Body of pancreas (tissue), 4 donors: ENCODE measurements at regions not wholly inside any gene's neighbourhood (a gene's known extent, or its start where the extent isn't known, plus 50 kb on each side); places are given as distances from the start of the nearest gene placed in this dataset.

Experiments
- ATAC-seq: fragments of 150-250 bp; one replicate; pipeline ENCODE4 v1.9.1; 2016
- DNase-seq, 4 donors: peaks; one replicate each; pipeline ENCODE4 v3.0.0-alpha.2; 2019
- H3K27ac ChIP-seq, 4 donors: fragments of 200-600 bp; sonication (generic); 1 replicate in 3 of 4; 2 replicates in 1 of 4; pipeline versions ENCODE4 v1.5.1 to v1.6.1; 2016 to 2019; ENCODE audit warnings: mild to moderate bottlenecking in 1 of 4, mixed read lengths in 1 of 4, moderate library complexity in 1 of 4
- H3K27me3 ChIP-seq, 2 donors: fragments of 200-600 bp; sonication (generic); one replicate each; pipeline ENCODE4 v1.6.0; 2016; ENCODE audit warnings: mild to moderate bottlenecking in 1 of 2
- H3K36me3 ChIP-seq, 2 donors: fragments of 200-600 bp; sonication (generic); replicated peaks in 1 of 2; 2 replicates each; pipeline ENCODE4 v1.5.1; 2016; ENCODE audit warnings: low read depth in 2 of 2; ENCODE audit not compliant: insufficient read depth in 1 of 2
- H3K4me1 ChIP-seq: fragments of 200-600 bp; sonication (generic); one replicate; pipeline ENCODE4 v1.6.0; 2016
- H3K4me3 ChIP-seq, 2 donors: fragments of 200-600 bp; sonication (generic); 1 replicate in 1 of 2; 2 replicates in 1 of 2; pipeline ENCODE4 v1.5.1; 2016 to 2019
- H3K9me3 ChIP-seq, 3 donors: fragments of 200-600 bp; sonication (generic); 1 replicate in 2 of 3; 2 replicates in 1 of 3; pipeline ENCODE4 v1.5.1; 2016
- POLR2A ChIP-seq, 3 donors: fragments of 450-650 bp; IDR thresholded peaks; one replicate each; pipeline ENCODE4 v1.6.1; 2016; ENCODE audit warnings: antibody characterized with exemption in 3 of 3, mild to moderate bottlenecking in 2 of 3
- WGBS, 2 donors: methylation state at CpG; one replicate each; pipeline ENCODE4 v1.1.5; 2017; 5-methylcytosine and 5-hydroxymethylcytosine counted together
- intact Hi-C: fragments of 100-400 bp; cut with DNase I; formaldehyde crosslinking; loops from one replicate; pipeline ENCODE4 v1.15.1; 2023
- TF ChIP-seq, protein P1 (sequence below), 7 experiments: fragments of 450-650 bp in 4 of 7; fragments of 200-600 bp in 3 of 7; sonication (generic) in 3 of 7; IDR thresholded peaks; one replicate each; pipeline ENCODE4 v1.5.1; 2016 to 2019; ENCODE audit warnings: antibody characterized with exemption in 7 of 7

DNA sequence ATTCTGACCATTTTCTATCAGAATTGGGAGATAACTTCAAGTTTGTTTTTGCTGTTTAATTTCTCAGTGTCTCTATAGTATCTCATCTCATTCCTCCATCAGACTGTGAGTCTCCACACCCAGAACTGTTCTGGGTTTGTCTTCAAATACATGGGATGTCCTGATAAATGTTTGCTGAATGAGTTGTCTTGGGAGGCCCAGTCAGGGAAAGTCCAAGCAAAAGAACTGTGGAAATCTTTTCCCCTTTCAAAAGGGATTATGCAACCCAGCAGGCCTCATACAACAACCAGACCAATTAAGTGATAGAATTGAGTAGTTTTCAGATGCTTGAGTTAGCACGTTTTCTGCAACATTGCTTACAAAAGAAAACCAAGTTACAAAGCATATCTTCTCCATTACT lies 324.4 kb downstream of the BRINP1 start:
- Histone ChIP-seq H3K27ac (no peak overlapping the region), H3K27me3 (no peaks in the 10 kb centered on the region), H3K9me3 (no peaks in the 10 kb centered on the region), H3K4me1 (no peaks in the 10 kb centered on the region), H3K36me3 (no peaks in the 10 kb centered on the region), H3K4me3 (no peak overlapping the region)
- intact Hi-C loops = no loop called here
- ATAC-seq = no peak
- whole genome bisulfite sequencing, 2 donors = 19 to 21% methylated on average over 1 of the region's 1 CpG
- DNase-seq = no peak
- TF ChIP-seq POLR2A (IDR thresholded peaks at IDR 0.05) = no peak
- TF ChIP-seq, protein P1, sequence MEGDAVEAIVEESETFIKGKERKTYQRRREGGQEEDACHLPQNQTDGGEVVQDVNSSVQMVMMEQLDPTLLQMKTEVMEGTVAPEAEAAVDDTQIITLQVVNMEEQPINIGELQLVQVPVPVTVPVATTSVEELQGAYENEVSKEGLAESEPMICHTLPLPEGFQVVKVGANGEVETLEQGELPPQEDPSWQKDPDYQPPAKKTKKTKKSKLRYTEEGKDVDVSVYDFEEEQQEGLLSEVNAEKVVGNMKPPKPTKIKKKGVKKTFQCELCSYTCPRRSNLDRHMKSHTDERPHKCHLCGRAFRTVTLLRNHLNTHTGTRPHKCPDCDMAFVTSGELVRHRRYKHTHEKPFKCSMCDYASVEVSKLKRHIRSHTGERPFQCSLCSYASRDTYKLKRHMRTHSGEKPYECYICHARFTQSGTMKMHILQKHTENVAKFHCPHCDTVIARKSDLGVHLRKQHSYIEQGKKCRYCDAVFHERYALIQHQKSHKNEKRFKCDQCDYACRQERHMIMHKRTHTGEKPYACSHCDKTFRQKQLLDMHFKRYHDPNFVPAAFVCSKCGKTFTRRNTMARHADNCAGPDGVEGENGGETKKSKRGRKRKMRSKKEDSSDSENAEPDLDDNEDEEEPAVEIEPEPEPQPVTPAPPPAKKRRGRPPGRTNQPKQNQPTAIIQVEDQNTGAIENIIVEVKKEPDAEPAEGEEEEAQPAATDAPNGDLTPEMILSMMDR (IDR thresholded peaks at IDR 0.05) = no peak

DNA sequence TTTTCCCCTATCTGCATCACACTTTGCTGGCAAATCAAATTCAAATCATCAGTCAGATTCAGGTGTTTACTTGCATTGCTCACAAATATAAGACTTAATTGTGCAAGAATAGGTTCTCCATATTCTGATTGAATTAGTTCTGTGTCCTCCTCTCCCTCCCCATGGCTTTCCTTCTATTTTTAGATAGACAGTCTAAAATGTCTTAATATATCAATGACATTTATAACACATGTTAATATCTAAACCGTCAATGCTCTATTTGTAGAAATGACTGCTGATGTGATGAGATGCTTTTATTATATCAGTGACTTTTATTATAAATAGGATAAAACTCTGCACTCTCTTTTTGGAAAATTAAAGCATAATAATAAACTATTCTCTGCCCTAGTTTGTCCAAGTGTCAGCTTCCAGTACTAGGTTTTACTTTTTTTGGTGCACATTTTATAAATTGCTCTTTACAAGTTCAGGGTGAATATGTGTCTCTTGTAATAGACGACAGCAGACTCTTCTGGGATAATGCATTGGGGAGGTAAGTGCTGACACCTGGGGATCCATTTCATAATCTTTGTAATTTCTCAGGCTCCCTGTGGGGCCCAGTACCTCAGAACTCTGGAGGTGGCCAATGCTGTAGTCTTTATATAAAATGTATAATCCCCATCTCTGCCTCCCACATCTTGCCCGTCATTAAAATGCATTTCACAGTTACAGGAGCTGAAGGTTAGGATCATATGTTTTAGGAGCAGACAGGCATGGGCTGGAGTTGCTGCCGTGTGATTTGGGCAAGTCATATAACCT lies 321.5 kb downstream of the BRINP1 start:
- H3K4me3 ChIP-seq = no peak overlapping the region
- H3K9me3 ChIP-seq = no peaks in the 10 kb centered on the region
- H3K4me1 ChIP-seq = no peaks in the 10 kb centered on the region
- intact Hi-C loops = no loop called here
- TF ChIP-seq POLR2A (IDR thresholded peaks at IDR 0.05) = no peak
- TF ChIP-seq, protein P1 (IDR thresholded peaks at IDR 0.05) = no peak
- WGBS, 2 donors = 32 to 45% methylated on average over 4 of the region's 4 CpGs
- no peak overlapping the region for H3K27ac ChIP-seq
- ATAC-seq (no peak), DNase-seq (no peak)
- H3K36me3 ChIP-seq = no peaks in the 10 kb centered on the region
- H3K27me3 ChIP-seq = no peaks in the 10 kb centered on the region

DNA sequence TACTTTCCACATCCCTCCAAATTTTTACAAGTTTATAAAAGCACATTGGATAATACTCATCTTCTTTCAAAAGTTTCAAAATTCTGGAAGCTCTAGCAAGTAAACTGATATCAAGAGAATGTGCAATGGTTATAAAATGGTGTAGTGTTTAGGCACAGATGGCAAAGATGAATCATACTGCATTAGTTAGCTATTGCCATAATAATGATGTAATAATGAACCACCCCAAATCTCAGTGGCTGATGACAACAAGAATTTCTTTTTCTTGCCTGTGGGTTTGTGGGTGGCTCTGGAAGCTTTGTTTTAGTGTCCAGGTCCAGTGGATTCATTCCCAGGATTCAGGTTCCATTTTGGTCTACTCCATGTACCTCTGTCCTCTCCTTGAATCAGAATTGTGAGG lies 319.0 kb downstream of the BRINP1 start:
- Histone ChIP-seq H3K4me1 (no peaks in the 10 kb centered on the region), H3K27me3 (no peaks in the 10 kb centered on the region), H3K9me3 (no peaks in the 10 kb centered on the region), H3K36me3 (no peaks in the 10 kb centered on the region), H3K4me3 (no peak overlapping the region), H3K27ac (no peak overlapping the region)
- intact Hi-C loops = no loop called here
- ATAC-seq = no peak
- TF ChIP-seq, protein P1 (IDR thresholded peaks at IDR 0.05) = no peak
- no peak for TF ChIP-seq POLR2A (IDR thresholded peaks at IDR 0.05)
- DNase-seq = no peak

DNA sequence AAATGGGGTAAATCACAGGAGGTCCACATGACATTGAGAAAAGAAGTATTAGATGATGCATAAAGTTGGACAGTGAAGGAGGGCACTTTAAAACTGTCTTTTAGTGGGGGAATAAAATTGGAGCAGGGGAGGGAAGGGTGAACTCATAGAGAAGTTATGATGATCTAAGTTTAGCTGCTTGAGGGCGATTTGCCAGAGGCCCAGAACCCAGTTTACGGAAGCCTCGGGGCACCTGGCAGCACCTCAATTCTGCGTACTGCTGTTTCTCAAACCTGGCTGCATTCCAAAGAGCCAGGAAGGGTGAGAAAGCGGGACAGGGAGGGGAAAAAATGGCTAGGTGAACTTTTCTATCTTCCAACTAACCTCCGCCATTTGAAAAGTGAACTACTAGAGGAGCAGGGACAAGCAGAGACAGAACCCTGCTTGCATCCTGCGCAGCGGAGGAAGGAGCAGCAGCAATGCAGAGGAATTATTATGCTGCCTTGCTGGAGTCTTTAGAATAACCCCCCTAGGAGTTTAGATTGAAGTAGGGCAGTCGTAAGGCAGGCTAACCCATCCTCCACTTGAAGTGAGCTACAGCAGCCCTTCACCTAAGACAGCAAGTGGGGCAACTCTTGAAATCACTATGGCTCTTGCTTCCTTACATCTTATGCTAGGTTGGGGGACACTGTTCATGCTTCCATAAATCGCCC lies 316.8 kb downstream of the BRINP1 start:
- WGBS, 2 donors = 49 to 51% methylated on average over 10 of the region's 10 CpGs
- TF ChIP-seq, protein P1 (IDR thresholded peaks at IDR 0.05) = no peak
- TF ChIP-seq POLR2A (IDR thresholded peaks at IDR 0.05) = no peak
- no peaks in the 10 kb centered on the region for H3K9me3 ChIP-seq
- H3K4me3 ChIP-seq = no peak overlapping the region
- no peaks in the 10 kb centered on the region for H3K36me3 ChIP-seq
- intact Hi-C loops = no loop called here
- DNase-seq (no peak), ATAC-seq (no peak)
- H3K27me3 ChIP-seq = no peaks in the 10 kb centered on the region
- no peak overlapping the region for H3K27ac ChIP-seq
- H3K4me1 ChIP-seq = no peaks in the 10 kb centered on the region
